Neural cell (in vitro differentiated cells): ENCODE measurements at regions not wholly inside any gene's neighbourhood (a gene's known extent, or its start where the extent isn't known, plus 50 kb on each side); places are given as distances from the start of the nearest gene placed in this dataset.

ENCODE experiments used
- H2AFZ ChIP-seq: fragments of 200-600, 300-800 bp; sonication (generic), shearing (Covaris generic); 2 replicates; pipeline ENCODE4 v1.6.0; 2014; ENCODE audit warnings: low read depth, mild to moderate bottlenecking, antibody characterized with exemption, low read length, moderate library complexity
- H3F3A ChIP-seq: fragments of 200-600 bp; shearing (Covaris generic); 2 replicates; pipeline ENCODE4 v1.6.1; 2016; ENCODE audit warnings: mild to moderate bottlenecking, moderate library complexity, mixed read lengths, antibody characterized with exemption, low read length; ENCODE audit not compliant: insufficient read depth, poor library complexity, severe bottlenecking
- H3K27ac ChIP-seq: fragments of 200-600, 300-800 bp; sonication (generic), shearing (Covaris generic); 2 replicates; pipeline ENCODE4 v1.5.1; 2014; ENCODE audit warnings: mild to moderate bottlenecking, low read length, moderate library complexity
- H3K27me3 ChIP-seq: fragments of 300-800, 200-600 bp; sonication (generic), shearing (Covaris generic); 2 replicates; pipeline ENCODE4 v1.6.0; 2014; ENCODE audit warnings: mild to moderate bottlenecking, low read depth, low read length, moderate library complexity; ENCODE audit not compliant: insufficient read depth
- H3K36me3 ChIP-seq: fragments of 300-800, 200-600 bp; sonication (generic), shearing (Covaris generic); 2 replicates; pipeline ENCODE4 v1.5.1; 2014; ENCODE audit warnings: mild to moderate bottlenecking, antibody characterized with exemption, low read length, moderate library complexity; ENCODE audit not compliant: insufficient read depth
- H3K4me2 ChIP-seq: fragments of 300-800, 200-600 bp; sonication (generic), shearing (Covaris generic); 2 replicates; pipeline ENCODE4 v1.6.0; 2014; ENCODE audit warnings: mild to moderate bottlenecking, low read length
- H3K4me3 ChIP-seq: fragments of 300-800, 200-600 bp; sonication (generic), shearing (Covaris generic); 2 replicates; pipeline ENCODE4 v1.5.1; 2014; ENCODE audit warnings: mild to moderate bottlenecking, low read length, moderate library complexity
- H3K79me2 ChIP-seq: fragments of 200-600 bp; shearing (Covaris generic); replicated peaks from 2 replicates; pipeline ENCODE4 v1.6.0; 2014; ENCODE audit warnings: mild to moderate bottlenecking, low read length, moderate library complexity; ENCODE audit not compliant: insufficient read depth
- H3K9ac ChIP-seq: fragments of 300-800, 200-600 bp; sonication (generic), shearing (Covaris generic); 2 replicates; pipeline ENCODE4 v1.6.1; 2016; ENCODE audit warnings: mild to moderate bottlenecking, low read length, mixed read lengths
- H3K9me2 ChIP-seq: fragments of 200-600 bp; shearing (Covaris generic); 2 replicates; pipeline ENCODE4 v1.6.1; 2016; ENCODE audit warnings: mild to moderate bottlenecking, low read length, mixed read lengths; ENCODE audit not compliant: insufficient read depth
- H3K9me3 ChIP-seq: fragments of 200-600, 300-800 bp; sonication (generic), shearing (Covaris generic); 2 replicates; pipeline ENCODE4 v1.6.1; 2016; ENCODE audit warnings: mild to moderate bottlenecking, mixed run types, low read length, moderate library complexity, mixed read lengths
- H4K20me1 ChIP-seq: fragments of 200-600 bp; shearing (Covaris generic); 2 replicates; pipeline ENCODE4 v1.6.1; 2016; ENCODE audit warnings: mild to moderate bottlenecking, mixed run types; ENCODE audit not compliant: insufficient read depth
- CTCF ChIP-seq: fragments of 450-650 bp; IDR thresholded peaks from 2 replicates; pipeline ENCODE4 v1.5.1; 2014; ENCODE audit warnings: antibody characterized with exemption, mild to moderate bottlenecking, moderate library complexity; ENCODE audit not compliant: poor library complexity, severe bottlenecking
- EP300 ChIP-seq: fragments of 450-650 bp; conservative IDR thresholded peaks from 2 replicates; pipeline ENCODE4 v1.6.1; 2014; ENCODE audit warnings: antibody characterized with exemption, mild to moderate bottlenecking, moderate library complexity; ENCODE audit not compliant: poor library complexity, severe bottlenecking
- EZH2 ChIP-seq: fragments of 200-600, 300-800 bp; shearing (Covaris generic), sonication (generic); IDR thresholded peaks from 2 replicates; pipeline ENCODE4 v1.6.1; 2014; ENCODE audit warnings: antibody characterized with exemption, low read length, borderline replicate concordance, mild to moderate bottlenecking; ENCODE audit not compliant: insufficient read depth, poor library complexity, severe bottlenecking
- MXI1 ChIP-seq: fragments of 450-650 bp; conservative IDR thresholded peaks from 2 replicates; pipeline ENCODE4 v1.6.1; 2014; ENCODE audit warnings: antibody characterized with exemption, mild to moderate bottlenecking; ENCODE audit not compliant: poor library complexity, severe bottlenecking
- POLR2AphosphoS5 ChIP-seq: IDR thresholded peaks from 2 replicates; pipeline ENCODE4 v1.6.1; 2012
- RAD21 ChIP-seq: fragments of 450-650 bp; conservative IDR thresholded peaks from 2 replicates; pipeline ENCODE4 v1.6.1; 2014; ENCODE audit warnings: antibody characterized with exemption, mild to moderate bottlenecking, moderate library complexity
- SMC3 ChIP-seq: fragments of 450-650 bp; conservative IDR thresholded peaks from 2 replicates; pipeline ENCODE4 v1.6.1; 2014; ENCODE audit warnings: antibody characterized with exemption, mild to moderate bottlenecking, moderate library complexity; ENCODE audit not compliant: poor library complexity
- TAF1 ChIP-seq: IDR thresholded peaks from 2 replicates; pipeline ENCODE4 v1.6.1; 2012; ENCODE audit warnings: low read depth
- TF ChIP-seq, protein P1 (sequence below): IDR thresholded peaks from 2 replicates; pipeline ENCODE4 v1.6.1; 2012; ENCODE audit warnings: borderline replicate concordance

- H3K27ac ChIP-seq = no peak overlapping the region
- H3F3A ChIP-seq = no peaks in the 10 kb centered on the region
- no peak overlapping the region for H3K9ac ChIP-seq
- H3K27me3 ChIP-seq = no peaks in the 10 kb centered on the region
- H3K4me3 ChIP-seq = no peak overlapping the region
- H4K20me1 ChIP-seq = no peaks in the 10 kb centered on the region
- no peak for TF ChIP-seq EZH2
- TF ChIP-seq POLR2AphosphoS5 = no peak
- no peak for TF ChIP-seq MXI1
- no peak for TF ChIP-seq TAF1
- no peak for TF ChIP-seq SMC3
- no peak for TF ChIP-seq EP300
- no peak overlapping the region for H2AFZ ChIP-seq
- H3K9me3 ChIP-seq = no peaks in the 10 kb centered on the region
- H3K9me2 ChIP-seq = no peaks in the 10 kb centered on the region
- H3K4me2 ChIP-seq = no peak overlapping the region
- no peaks in the 10 kb centered on the region for H3K79me2 ChIP-seq
- H3K36me3 ChIP-seq = no peaks in the 10 kb centered on the region
Observed at GRCh38 chr13:34263681-34264080, 445.7 kb downstream of the RFC3 start.

DNA sequence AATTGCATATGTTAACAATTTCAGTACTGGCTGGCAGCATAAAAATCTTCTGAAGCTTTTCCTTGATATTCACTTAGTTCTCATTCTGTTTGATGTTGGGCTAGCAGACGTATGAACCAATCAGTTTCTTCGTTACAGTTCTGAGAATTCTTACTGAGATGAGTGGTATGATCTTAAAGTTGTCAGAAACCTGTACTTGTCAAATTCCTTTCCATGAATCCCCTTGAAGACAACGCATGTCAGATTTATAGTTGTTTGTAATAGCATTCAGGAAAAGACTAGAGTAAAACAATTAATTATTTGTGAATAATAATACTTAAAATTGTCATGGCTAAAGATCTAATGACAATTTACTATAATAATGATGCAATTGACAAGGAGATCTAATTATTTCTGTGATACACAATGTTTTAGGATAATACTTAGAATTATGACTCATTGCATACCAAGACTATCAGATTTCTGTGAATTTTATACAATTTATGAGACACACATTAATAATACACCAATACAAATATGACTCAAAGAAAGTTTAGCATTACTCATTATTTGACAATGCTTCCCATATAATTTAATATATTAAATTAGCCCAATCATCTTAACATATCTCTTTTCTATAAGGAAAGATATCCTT is 447.2 kb downstream of the RFC3 start:
- H3K9ac ChIP-seq = no peak overlapping the region
- H3K4me3 ChIP-seq = no peak overlapping the region
- no peak overlapping the region for H2AFZ ChIP-seq
- no peak overlapping the region for H3K4me2 ChIP-seq
- no peaks in the 10 kb centered on the region for H3F3A ChIP-seq
- H3K27ac ChIP-seq = no peak overlapping the region
- H3K9me3 ChIP-seq = no peaks in the 10 kb centered on the region
- no peaks in the 10 kb centered on the region for H3K36me3 ChIP-seq
- no peaks in the 10 kb centered on the region for H3K9me2 ChIP-seq
- TF ChIP-seq RAD21 = no peak
- TF ChIP-seq TAF1 = no peak
- TF ChIP-seq, protein P1, sequence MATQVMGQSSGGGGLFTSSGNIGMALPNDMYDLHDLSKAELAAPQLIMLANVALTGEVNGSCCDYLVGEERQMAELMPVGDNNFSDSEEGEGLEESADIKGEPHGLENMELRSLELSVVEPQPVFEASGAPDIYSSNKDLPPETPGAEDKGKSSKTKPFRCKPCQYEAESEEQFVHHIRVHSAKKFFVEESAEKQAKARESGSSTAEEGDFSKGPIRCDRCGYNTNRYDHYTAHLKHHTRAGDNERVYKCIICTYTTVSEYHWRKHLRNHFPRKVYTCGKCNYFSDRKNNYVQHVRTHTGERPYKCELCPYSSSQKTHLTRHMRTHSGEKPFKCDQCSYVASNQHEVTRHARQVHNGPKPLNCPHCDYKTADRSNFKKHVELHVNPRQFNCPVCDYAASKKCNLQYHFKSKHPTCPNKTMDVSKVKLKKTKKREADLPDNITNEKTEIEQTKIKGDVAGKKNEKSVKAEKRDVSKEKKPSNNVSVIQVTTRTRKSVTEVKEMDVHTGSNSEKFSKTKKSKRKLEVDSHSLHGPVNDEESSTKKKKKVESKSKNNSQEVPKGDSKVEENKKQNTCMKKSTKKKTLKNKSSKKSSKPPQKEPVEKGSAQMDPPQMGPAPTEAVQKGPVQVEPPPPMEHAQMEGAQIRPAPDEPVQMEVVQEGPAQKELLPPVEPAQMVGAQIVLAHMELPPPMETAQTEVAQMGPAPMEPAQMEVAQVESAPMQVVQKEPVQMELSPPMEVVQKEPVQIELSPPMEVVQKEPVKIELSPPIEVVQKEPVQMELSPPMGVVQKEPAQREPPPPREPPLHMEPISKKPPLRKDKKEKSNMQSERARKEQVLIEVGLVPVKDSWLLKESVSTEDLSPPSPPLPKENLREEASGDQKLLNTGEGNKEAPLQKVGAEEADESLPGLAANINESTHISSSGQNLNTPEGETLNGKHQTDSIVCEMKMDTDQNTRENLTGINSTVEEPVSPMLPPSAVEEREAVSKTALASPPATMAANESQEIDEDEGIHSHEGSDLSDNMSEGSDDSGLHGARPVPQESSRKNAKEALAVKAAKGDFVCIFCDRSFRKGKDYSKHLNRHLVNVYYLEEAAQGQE = no peak
- TF ChIP-seq SMC3 = no peak
- TF ChIP-seq EZH2 = no peak
- no peak for TF ChIP-seq CTCF
- no peak for TF ChIP-seq MXI1
- no peak for TF ChIP-seq EP300
- TF ChIP-seq POLR2AphosphoS5 = no peak
- no peaks in the 10 kb centered on the region for H3K79me2 ChIP-seq
- no peaks in the 10 kb centered on the region for H3K27me3 ChIP-seq
- H4K20me1 ChIP-seq = no peaks in the 10 kb centered on the region
